WTC11 (cell line): ENCODE measurements at regions not wholly inside any gene's neighbourhood (a gene's known extent, or its start where the extent isn't known, plus 50 kb on each side); places are given as distances from the start of the nearest gene placed in this dataset.

ENCODE experiments used
- ATAC-seq: fragments of 200-7000 bp; cut with Tn5 transposase; 2 replicates; pipeline ENCODE4 v1.10.0; 2021; ENCODE audit warnings: mild to moderate bottlenecking, moderate library complexity
- CTCF ChIA-PET: fragments of 300-600 bp; sonication (Branson Sonifier 250); formaldehyde crosslinking; loops from one replicate; lab custom pipeline; 2021; ENCODE audit warnings: antibody characterized with exemption; lab: Charles Lee
- POLR2A ChIA-PET: fragments of 350-600 bp; sonication (Branson Sonifier 250); formaldehyde crosslinking; loops from one replicate; lab custom pipeline; 2021; ENCODE audit warnings: antibody characterized with exemption; lab: Charles Lee
- DNase-seq: peaks from one replicate; pipeline ENCODE4 v3.0.0; 2021; ENCODE audit warnings: low spot score
- H3K27ac Mint-ChIP-seq: 2 replicates; pipeline ENCODE4 v1.8.0; 2021; ENCODE audit warnings: mixed read lengths
- H3K27me3 Mint-ChIP-seq: 2 replicates; pipeline ENCODE4 v1.8.0; 2021; ENCODE audit warnings: low read depth, mild to moderate bottlenecking, moderate library complexity, mixed read lengths
- H3K36me3 Mint-ChIP-seq: 2 replicates; pipeline ENCODE4 v1.8.0; 2021; ENCODE audit warnings: mixed read lengths
- H3K4me1 Mint-ChIP-seq: 2 replicates; pipeline ENCODE4 v1.8.0; 2022; ENCODE audit warnings: mixed read lengths
- H3K4me3 Mint-ChIP-seq: 2 replicates; pipeline ENCODE4 v1.8.0; 2021; ENCODE audit warnings: mild to moderate bottlenecking, moderate library complexity, mixed read lengths
- H3K9me3 Mint-ChIP-seq: 2 replicates; pipeline ENCODE4 v1.8.0; 2021; ENCODE audit warnings: mixed read lengths
- CDX4 ChIP-seq: fragments of 250-450 bp; sonication (Bioruptor Pico); IDR thresholded peaks from 2 replicates; pipeline ENCODE4 v1.9.0; 2021; ENCODE audit warnings: moderate library complexity, mild to moderate bottlenecking, inconsistent platforms, borderline replicate concordance
- ELF4 ChIP-seq: sonication (generic); formaldehyde crosslinking; IDR thresholded peaks from 2 replicates; pipeline ENCODE4 v1.8.1; 2022; ENCODE audit warnings: low read depth, mild to moderate bottlenecking, moderate library complexity, missing genetic modification reagents
- FOXK1 ChIP-seq: sonication (generic); formaldehyde crosslinking; IDR thresholded peaks from 2 replicates; pipeline ENCODE4 v1.8.0; 2022; ENCODE audit warnings: mild to moderate bottlenecking, moderate library complexity, missing genetic modification reagents
- JAZF1 ChIP-seq: fragments of 250-450 bp; sonication (Bioruptor Pico); IDR thresholded peaks from 2 replicates; pipeline ENCODE4 v1.9.0; 2021; ENCODE audit warnings: moderate library complexity, mild to moderate bottlenecking, inconsistent platforms
- JUN ChIP-seq: sonication (generic); formaldehyde crosslinking; IDR thresholded peaks from 2 replicates; pipeline ENCODE4 v1.8.0; 2023; ENCODE audit warnings: mild to moderate bottlenecking, missing genetic modification reagents
- MLX ChIP-seq: sonication (generic); formaldehyde crosslinking; IDR thresholded peaks from 2 replicates; pipeline ENCODE4 v1.8.1; 2023; ENCODE audit warnings: mild to moderate bottlenecking, missing genetic modification reagents, moderate library complexity
- MYBL2 ChIP-seq: sonication (generic); formaldehyde crosslinking; IDR thresholded peaks from 2 replicates; pipeline ENCODE4 v1.8.1; 2023; ENCODE audit warnings: mild to moderate bottlenecking, moderate library complexity, missing genetic modification reagents
- NFYB ChIP-seq: sonication (generic); formaldehyde crosslinking; conservative IDR thresholded peaks from 2 replicates; pipeline ENCODE4 v1.8.0; 2022; ENCODE audit warnings: low read depth, missing genetic modification reagents
- NR2C2 ChIP-seq: sonication (generic); formaldehyde crosslinking; IDR thresholded peaks from 2 replicates; pipeline ENCODE4 v1.8.0; 2022; ENCODE audit warnings: mild to moderate bottlenecking, missing genetic modification reagents
- PRRX2 ChIP-seq: fragments of 250-450 bp; sonication (Bioruptor Pico); IDR thresholded peaks from 2 replicates; pipeline ENCODE4 v1.8.0; 2021; ENCODE audit warnings: mild to moderate bottlenecking
- RORB ChIP-seq: fragments of 250-450 bp; sonication (Bioruptor Pico); IDR thresholded peaks from 2 replicates; pipeline ENCODE4 v1.9.0; 2021; ENCODE audit warnings: mild to moderate bottlenecking
- SMAD3 ChIP-seq: sonication (generic); formaldehyde crosslinking; IDR thresholded peaks from 2 replicates; pipeline ENCODE4 v1.8.0; 2022; ENCODE audit warnings: missing genetic modification reagents, mild to moderate bottlenecking, borderline replicate concordance
- SOX15 ChIP-seq: fragments of 250-450 bp; sonication (Bioruptor Pico); IDR thresholded peaks from 2 replicates; pipeline ENCODE4 v1.9.0; 2021; ENCODE audit warnings: mild to moderate bottlenecking
- ZNF219 ChIP-seq: sonication (generic); formaldehyde crosslinking; IDR thresholded peaks from 2 replicates; pipeline ENCODE4 v1.8.0; 2023; ENCODE audit warnings: missing genetic modification reagents, mild to moderate bottlenecking, borderline replicate concordance
- TF ChIP-seq, protein P1 (sequence below): sonication (generic); formaldehyde crosslinking; IDR thresholded peaks from 2 replicates; pipeline ENCODE4 v1.8.1; 2023; ENCODE audit warnings: mild to moderate bottlenecking, missing genetic modification reagents
- TF ChIP-seq, protein P2 (sequence below): sonication (generic); formaldehyde crosslinking; IDR thresholded peaks from 2 replicates; pipeline ENCODE4 v1.8.1; 2023; ENCODE audit warnings: mild to moderate bottlenecking, missing genetic modification reagents, borderline replicate concordance
- TF ChIP-seq, protein P3 (sequence below): sonication (generic); formaldehyde crosslinking; IDR thresholded peaks from 2 replicates; pipeline ENCODE4 v1.8.0; 2023; ENCODE audit warnings: mild to moderate bottlenecking, missing genetic modification reagents
- TF ChIP-seq, protein P4 (sequence below): sonication (generic); formaldehyde crosslinking; conservative IDR thresholded peaks from 2 replicates; pipeline ENCODE4 v1.8.1; 2022; ENCODE audit warnings: mild to moderate bottlenecking, missing genetic modification reagents
- TF ChIP-seq, protein P5 (sequence below): fragments of 250-450 bp; sonication (Bioruptor Pico); IDR thresholded peaks from 2 replicates; pipeline ENCODE4 v1.9.0; 2021; ENCODE audit warnings: mild to moderate bottlenecking

- Mint-ChIP-seq H3K27ac (no peak overlapping the region), H3K9me3 (no peaks in the 10 kb centered on the region), H3K27me3 (no peaks in the 10 kb centered on the region), H3K4me3 (no peak overlapping the region), H3K36me3 (no peaks in the 10 kb centered on the region), H3K4me1 (peaks cover 35% of the 10 kb centered on the region)
- ATAC-seq (no peak), DNase-seq (no peak)
- no peak for TF ChIP-seq ZNF219
- TF ChIP-seq MLX (CRISPR knock-in tag): no peak
- no peak for TF ChIP-seq ELF4 (CRISPR knock-in tag)
- no peak for TF ChIP-seq SOX15 (CRISPR knock-in tag)
- TF ChIP-seq SMAD3 (CRISPR knock-in tag): no peak
- TF ChIP-seq JAZF1 (CRISPR knock-in tag): no peak
- TF ChIP-seq JUN (CRISPR knock-in tag): no peak
- TF ChIP-seq, protein P1, sequence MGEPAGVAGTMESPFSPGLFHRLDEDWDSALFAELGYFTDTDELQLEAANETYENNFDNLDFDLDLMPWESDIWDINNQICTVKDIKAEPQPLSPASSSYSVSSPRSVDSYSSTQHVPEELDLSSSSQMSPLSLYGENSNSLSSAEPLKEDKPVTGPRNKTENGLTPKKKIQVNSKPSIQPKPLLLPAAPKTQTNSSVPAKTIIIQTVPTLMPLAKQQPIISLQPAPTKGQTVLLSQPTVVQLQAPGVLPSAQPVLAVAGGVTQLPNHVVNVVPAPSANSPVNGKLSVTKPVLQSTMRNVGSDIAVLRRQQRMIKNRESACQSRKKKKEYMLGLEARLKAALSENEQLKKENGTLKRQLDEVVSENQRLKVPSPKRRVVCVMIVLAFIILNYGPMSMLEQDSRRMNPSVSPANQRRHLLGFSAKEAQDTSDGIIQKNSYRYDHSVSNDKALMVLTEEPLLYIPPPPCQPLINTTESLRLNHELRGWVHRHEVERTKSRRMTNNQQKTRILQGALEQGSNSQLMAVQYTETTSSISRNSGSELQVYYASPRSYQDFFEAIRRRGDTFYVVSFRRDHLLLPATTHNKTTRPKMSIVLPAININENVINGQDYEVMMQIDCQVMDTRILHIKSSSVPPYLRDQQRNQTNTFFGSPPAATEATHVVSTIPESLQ (CRISPR knock-in tag): no peak
- TF ChIP-seq RORB: no peak
- no peak for TF ChIP-seq CDX4 (CRISPR knock-in tag)
- TF ChIP-seq, protein P2, sequence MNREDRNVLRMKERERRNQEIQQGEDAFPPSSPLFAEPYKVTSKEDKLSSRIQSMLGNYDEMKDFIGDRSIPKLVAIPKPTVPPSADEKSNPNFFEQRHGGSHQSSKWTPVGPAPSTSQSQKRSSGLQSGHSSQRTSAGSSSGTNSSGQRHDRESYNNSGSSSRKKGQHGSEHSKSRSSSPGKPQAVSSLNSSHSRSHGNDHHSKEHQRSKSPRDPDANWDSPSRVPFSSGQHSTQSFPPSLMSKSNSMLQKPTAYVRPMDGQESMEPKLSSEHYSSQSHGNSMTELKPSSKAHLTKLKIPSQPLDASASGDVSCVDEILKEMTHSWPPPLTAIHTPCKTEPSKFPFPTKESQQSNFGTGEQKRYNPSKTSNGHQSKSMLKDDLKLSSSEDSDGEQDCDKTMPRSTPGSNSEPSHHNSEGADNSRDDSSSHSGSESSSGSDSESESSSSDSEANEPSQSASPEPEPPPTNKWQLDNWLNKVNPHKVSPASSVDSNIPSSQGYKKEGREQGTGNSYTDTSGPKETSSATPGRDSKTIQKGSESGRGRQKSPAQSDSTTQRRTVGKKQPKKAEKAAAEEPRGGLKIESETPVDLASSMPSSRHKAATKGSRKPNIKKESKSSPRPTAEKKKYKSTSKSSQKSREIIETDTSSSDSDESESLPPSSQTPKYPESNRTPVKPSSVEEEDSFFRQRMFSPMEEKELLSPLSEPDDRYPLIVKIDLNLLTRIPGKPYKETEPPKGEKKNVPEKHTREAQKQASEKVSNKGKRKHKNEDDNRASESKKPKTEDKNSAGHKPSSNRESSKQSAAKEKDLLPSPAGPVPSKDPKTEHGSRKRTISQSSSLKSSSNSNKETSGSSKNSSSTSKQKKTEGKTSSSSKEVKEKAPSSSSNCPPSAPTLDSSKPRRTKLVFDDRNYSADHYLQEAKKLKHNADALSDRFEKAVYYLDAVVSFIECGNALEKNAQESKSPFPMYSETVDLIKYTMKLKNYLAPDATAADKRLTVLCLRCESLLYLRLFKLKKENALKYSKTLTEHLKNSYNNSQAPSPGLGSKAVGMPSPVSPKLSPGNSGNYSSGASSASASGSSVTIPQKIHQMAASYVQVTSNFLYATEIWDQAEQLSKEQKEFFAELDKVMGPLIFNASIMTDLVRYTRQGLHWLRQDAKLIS (CRISPR knock-in tag): no peak
- ChIA-PET CTCF (no interaction called here), POLR2A (no interaction called here)
Observed at GRCh38 chr6:139985236-139985815, 610.9 kb upstream of the CITED2 start.

GRCh38 chr6:139984317-139984716 is 609.9 kb upstream of the CITED2 start:
- Mint-ChIP-seq H3K4me1 (peaks cover 43% of the 10 kb centered on the region), H3K36me3 (no peaks in the 10 kb centered on the region), H3K27me3 (no peaks in the 10 kb centered on the region), H3K27ac (no peak overlapping the region), H3K4me3 (no peak overlapping the region), H3K9me3 (no peaks in the 10 kb centered on the region)
- no peak for DNase-seq
- ChIA-PET POLR2A (no interaction called here), CTCF (no interaction called here)
- TF ChIP-seq, protein P3, sequence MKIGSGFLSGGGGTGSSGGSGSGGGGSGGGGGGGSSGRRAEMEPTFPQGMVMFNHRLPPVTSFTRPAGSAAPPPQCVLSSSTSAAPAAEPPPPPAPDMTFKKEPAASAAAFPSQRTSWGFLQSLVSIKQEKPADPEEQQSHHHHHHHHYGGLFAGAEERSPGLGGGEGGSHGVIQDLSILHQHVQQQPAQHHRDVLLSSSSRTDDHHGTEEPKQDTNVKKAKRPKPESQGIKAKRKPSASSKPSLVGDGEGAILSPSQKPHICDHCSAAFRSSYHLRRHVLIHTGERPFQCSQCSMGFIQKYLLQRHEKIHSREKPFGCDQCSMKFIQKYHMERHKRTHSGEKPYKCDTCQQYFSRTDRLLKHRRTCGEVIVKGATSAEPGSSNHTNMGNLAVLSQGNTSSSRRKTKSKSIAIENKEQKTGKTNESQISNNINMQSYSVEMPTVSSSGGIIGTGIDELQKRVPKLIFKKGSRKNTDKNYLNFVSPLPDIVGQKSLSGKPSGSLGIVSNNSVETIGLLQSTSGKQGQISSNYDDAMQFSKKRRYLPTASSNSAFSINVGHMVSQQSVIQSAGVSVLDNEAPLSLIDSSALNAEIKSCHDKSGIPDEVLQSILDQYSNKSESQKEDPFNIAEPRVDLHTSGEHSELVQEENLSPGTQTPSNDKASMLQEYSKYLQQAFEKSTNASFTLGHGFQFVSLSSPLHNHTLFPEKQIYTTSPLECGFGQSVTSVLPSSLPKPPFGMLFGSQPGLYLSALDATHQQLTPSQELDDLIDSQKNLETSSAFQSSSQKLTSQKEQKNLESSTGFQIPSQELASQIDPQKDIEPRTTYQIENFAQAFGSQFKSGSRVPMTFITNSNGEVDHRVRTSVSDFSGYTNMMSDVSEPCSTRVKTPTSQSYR (CRISPR knock-in tag): no peak
- TF ChIP-seq NFYB (no peak), JAZF1 (CRISPR knock-in tag) (no peak), ELF4 (CRISPR knock-in tag) (no peak), NR2C2 (no peak), FOXK1 (no peak), PRRX2 (CRISPR knock-in tag) (no peak), MYBL2 (CRISPR knock-in tag) (no peak)
- TF ChIP-seq, protein P4, sequence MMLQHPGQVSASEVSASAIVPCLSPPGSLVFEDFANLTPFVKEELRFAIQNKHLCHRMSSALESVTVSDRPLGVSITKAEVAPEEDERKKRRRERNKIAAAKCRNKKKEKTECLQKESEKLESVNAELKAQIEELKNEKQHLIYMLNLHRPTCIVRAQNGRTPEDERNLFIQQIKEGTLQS: no peak
- TF ChIP-seq, protein P5, sequence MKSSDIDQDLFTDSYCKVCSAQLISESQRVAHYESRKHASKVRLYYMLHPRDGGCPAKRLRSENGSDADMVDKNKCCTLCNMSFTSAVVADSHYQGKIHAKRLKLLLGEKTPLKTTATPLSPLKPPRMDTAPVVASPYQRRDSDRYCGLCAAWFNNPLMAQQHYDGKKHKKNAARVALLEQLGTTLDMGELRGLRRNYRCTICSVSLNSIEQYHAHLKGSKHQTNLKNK (CRISPR knock-in tag): no peak
- no peak for ATAC-seq
